ENCODE measurements at regions not wholly inside any gene's neighbourhood (a gene's known extent, or its start where the extent isn't known, plus 50 kb on each side); places are given as distances from the start of the nearest gene placed in this dataset.

GRCh38 chr3:188021041-188021440, 132.9 kb upstream of the LPP start:
- no peak overlapping the region for H3K9ac ChIP-seq
- 78% methylated on average over 2 of the region's 3 CpGs for WGBS (ENCODE audit: low lambda C conversion rate)
- POLR2A ChIA-PET, result no interaction called here

GRCh38 chr3:188021502-188022040, 132.4 kb upstream of the LPP start:
- no peak overlapping the region for H3K4me2 ChIP-seq
- no peaks in the 10 kb centered on the region for H3F3A ChIP-seq (replicated peaks; ENCODE audit: insufficient read depth)
- no peaks in the 10 kb centered on the region for H3K27me3 ChIP-seq (ENCODE audit: insufficient read depth)
- peak overlapping the region; percentile 49; the same call in 1 of the 2 replicates for H2AFZ ChIP-seq (ENCODE audit: low read depth)
- POLR2A ChIA-PET, result no interaction called here
- no peaks in the 10 kb centered on the region for H3K79me2 ChIP-seq (ENCODE audit: insufficient read depth)
- 56% methylated on average over 4 of the region's 7 CpGs for WGBS (ENCODE audit: low lambda C conversion rate)
- DNase-seq, result no peak
- H3K27ac ChIP-seq (ENCODE audit: low read depth in 2 of 2, low read length in 1 of 2), result no peak overlapping the region
- CTCF ChIA-PET, result no interaction called here
- H3K4me1 ChIP-seq (ENCODE audit: control insufficient read depth in 1 of 2, insufficient read depth in 2 of 2, low read depth in 1 of 2, low read length in 1 of 2), result no peaks in the 10 kb centered on the region
- H3K9me2 ChIP-seq, result no peaks in the 10 kb centered on the region
- no peaks in the 10 kb centered on the region for H4K20me1 ChIP-seq (ENCODE audit: insufficient read depth)
- H3K4me3 ChIP-seq (ENCODE audit: low read depth in 2 of 2, low read length in 1 of 2), result no peak overlapping the region
- H3K9me3 ChIP-seq, result no peaks in the 10 kb centered on the region
- no peaks in the 10 kb centered on the region for H3K36me3 ChIP-seq (replicated peaks in 1 of 2; ENCODE audit: control insufficient read depth in 1 of 2, insufficient read depth in 2 of 2, low read length in 1 of 2)
- H3K9ac ChIP-seq, result no peak overlapping the region
- TF ChIP-seq RAD21 (IDR thresholded peaks at IDR 0.05; ENCODE audit: low read length), result no peak
- TF ChIP-seq PBX3 (IDR thresholded peaks at IDR 0.05), result no peak
- TF ChIP-seq IRF3 (IDR thresholded peaks at IDR 0.05; ENCODE audit: low read depth, low read length), result no peak
- TF ChIP-seq TEAD4 (IDR thresholded peaks at IDR 0.05; ENCODE audit: borderline replicate concordance, insufficient read depth), result no peak
- no peak for TF ChIP-seq MXI1 (IDR thresholded peaks at IDR 0.05; ENCODE audit: low read depth, low read length)
- no peak for TF ChIP-seq YY1 (IDR thresholded peaks at IDR 0.05; ENCODE audit: low read depth)
- TF ChIP-seq CTCF (IDR thresholded peaks at IDR 0.05), result no peak

More at GRCh38 chr3:188021041-188021440, 132.9 kb upstream of the LPP start:
- Histone ChIP-seq H3F3A (replicated peaks; ENCODE audit: insufficient read depth) (no peaks in the 10 kb centered on the region), H3K36me3 (replicated peaks in 1 of 2; ENCODE audit: control insufficient read depth in 1 of 2, insufficient read depth in 2 of 2, low read length in 1 of 2) (no peaks in the 10 kb centered on the region), H3K4me3 (ENCODE audit: low read depth in 2 of 2, low read length in 1 of 2) (no peak overlapping the region), H3K27me3 (ENCODE audit: insufficient read depth) (no peaks in the 10 kb centered on the region), H2AFZ (ENCODE audit: low read depth) (peak overlapping the region; percentile 49; the same call in 1 of the 2 replicates), H3K79me2 (ENCODE audit: insufficient read depth) (no peaks in the 10 kb centered on the region), H3K27ac (ENCODE audit: low read depth in 2 of 2, low read length in 1 of 2) (no peak overlapping the region), H3K4me1 (ENCODE audit: control insufficient read depth in 1 of 2, insufficient read depth in 2 of 2, low read depth in 1 of 2, low read length in 1 of 2) (no peaks in the 10 kb centered on the region), H3K4me2 (no peak overlapping the region), H3K9me3 (no peaks in the 10 kb centered on the region), H4K20me1 (ENCODE audit: insufficient read depth) (no peaks in the 10 kb centered on the region), H3K9me2 (no peaks in the 10 kb centered on the region)
- TF ChIP-seq MXI1 (IDR thresholded peaks at IDR 0.05; ENCODE audit: low read depth, low read length) (no peak), ELF1 (IDR thresholded peaks at IDR 0.05) (no peak), EP300 (IDR thresholded peaks at IDR 0.05; ENCODE audit: borderline replicate concordance in 1 of 2, low read depth in 1 of 2, low read length in 1 of 2) (no peak), CTCF (IDR thresholded peaks at IDR 0.05) (no peak), MAX (IDR thresholded peaks at IDR 0.05; ENCODE audit: low read depth) (no peak), RAD21 (IDR thresholded peaks at IDR 0.05; ENCODE audit: low read length) (no peak), POLR2AphosphoS5 (IDR thresholded peaks at IDR 0.05; ENCODE audit: low read depth, low read length) (no peak), USF1 (IDR thresholded peaks at IDR 0.05; ENCODE audit: borderline replicate concordance, low read depth) (no peak), SIN3A (IDR thresholded peaks at IDR 0.05; ENCODE audit: borderline replicate concordance, low read depth, low read length) (no peak), FOXJ3 (CRISPR knock-in tag; IDR thresholded peaks at IDR 0.05) (no peak), CHD2 (IDR thresholded peaks at IDR 0.05; ENCODE audit: low read length, partially characterized antibody) (no peak), NFIC (IDR thresholded peaks at IDR 0.05; ENCODE audit: borderline replicate concordance) (no peak), TAF1 (IDR thresholded peaks at IDR 0.05; ENCODE audit: borderline replicate concordance, low read depth, low read length) (no peak), GATA2 (CRISPR knock-in tag; IDR thresholded peaks at IDR 0.05) (no peak), FOXM1 (IDR thresholded peaks at IDR 0.05; ENCODE audit: low read depth) (no peak), RCOR1 (IDR thresholded peaks at IDR 0.05; ENCODE audit: low read length) (no peak), RFX5 (IDR thresholded peaks at IDR 0.05; ENCODE audit: low read length) (no peak), SMC3 (IDR thresholded peaks at IDR 0.05; ENCODE audit: low read depth, low read length) (no peak)
- CTCF ChIA-PET, result no interaction called here
- no peak for DNase-seq

All from SK-N-SH (cell line).